ENCODE measurements at regions not wholly inside any gene's neighbourhood (a gene's known extent, or its start where the extent isn't known, plus 50 kb on each side); places are given as distances from the start of the nearest gene placed in this dataset.

DNA sequence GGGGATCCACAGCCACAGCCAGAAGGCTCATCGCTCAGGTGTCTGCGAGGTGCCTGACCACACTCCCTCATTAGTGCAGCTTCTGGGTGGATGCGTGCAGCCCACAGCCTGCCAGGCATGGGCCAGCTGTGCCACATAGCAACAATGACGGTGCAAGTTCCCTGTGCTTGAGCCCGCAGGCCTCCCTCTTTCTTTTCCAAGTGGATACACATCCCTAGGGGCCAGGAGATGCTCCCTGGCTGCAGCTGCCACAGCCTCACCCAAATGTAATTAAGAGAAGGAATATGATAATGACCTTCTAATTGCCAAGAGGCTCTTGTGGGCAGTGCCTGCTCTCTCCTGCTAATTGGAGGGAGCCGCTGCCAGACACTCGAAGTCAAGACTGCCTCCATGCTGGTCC, 116.0 kb upstream of the PPP1R26 start:
- TF ChIP-seq POLR2AphosphoS5 (IDR thresholded peaks at IDR 0.05), result no peak
- TF ChIP-seq, protein P1, sequence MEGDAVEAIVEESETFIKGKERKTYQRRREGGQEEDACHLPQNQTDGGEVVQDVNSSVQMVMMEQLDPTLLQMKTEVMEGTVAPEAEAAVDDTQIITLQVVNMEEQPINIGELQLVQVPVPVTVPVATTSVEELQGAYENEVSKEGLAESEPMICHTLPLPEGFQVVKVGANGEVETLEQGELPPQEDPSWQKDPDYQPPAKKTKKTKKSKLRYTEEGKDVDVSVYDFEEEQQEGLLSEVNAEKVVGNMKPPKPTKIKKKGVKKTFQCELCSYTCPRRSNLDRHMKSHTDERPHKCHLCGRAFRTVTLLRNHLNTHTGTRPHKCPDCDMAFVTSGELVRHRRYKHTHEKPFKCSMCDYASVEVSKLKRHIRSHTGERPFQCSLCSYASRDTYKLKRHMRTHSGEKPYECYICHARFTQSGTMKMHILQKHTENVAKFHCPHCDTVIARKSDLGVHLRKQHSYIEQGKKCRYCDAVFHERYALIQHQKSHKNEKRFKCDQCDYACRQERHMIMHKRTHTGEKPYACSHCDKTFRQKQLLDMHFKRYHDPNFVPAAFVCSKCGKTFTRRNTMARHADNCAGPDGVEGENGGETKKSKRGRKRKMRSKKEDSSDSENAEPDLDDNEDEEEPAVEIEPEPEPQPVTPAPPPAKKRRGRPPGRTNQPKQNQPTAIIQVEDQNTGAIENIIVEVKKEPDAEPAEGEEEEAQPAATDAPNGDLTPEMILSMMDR (IDR thresholded peaks at IDR 0.05), result no peak
- no peak for TF ChIP-seq POLR2A (IDR thresholded peaks at IDR 0.05)

Data from breast epithelium (tissue), 3 donors.